Body of pancreas (tissue), 4 donors: ENCODE measurements at regions not wholly inside any gene's neighbourhood (a gene's known extent, or its start where the extent isn't known, plus 50 kb on each side); places are given as distances from the start of the nearest gene placed in this dataset.
"Not testable (repeated sequence)": the region's sequence is repeated elsewhere in the genome, so short reads cannot be mapped to it uniquely, and the experiment has no call there.

Source experiments
- ATAC-seq: fragments of 150-250 bp; one replicate; pipeline ENCODE4 v1.9.1; 2016
- DNase-seq, 4 donors: peaks; one replicate each; pipeline ENCODE4 v3.0.0-alpha.2; 2019
- H3K27ac ChIP-seq, 4 donors: fragments of 200-600 bp; sonication (generic); 1 replicate in 3 of 4; 2 replicates in 1 of 4; pipeline versions ENCODE4 v1.5.1 to v1.6.1; 2016 to 2019; ENCODE audit warnings: mild to moderate bottlenecking in 1 of 4, mixed read lengths in 1 of 4, moderate library complexity in 1 of 4
- H3K27me3 ChIP-seq, 2 donors: fragments of 200-600 bp; sonication (generic); one replicate each; pipeline ENCODE4 v1.6.0; 2016; ENCODE audit warnings: mild to moderate bottlenecking in 1 of 2
- H3K36me3 ChIP-seq, 2 donors: fragments of 200-600 bp; sonication (generic); replicated peaks in 1 of 2; 2 replicates each; pipeline ENCODE4 v1.5.1; 2016; ENCODE audit warnings: low read depth in 2 of 2; ENCODE audit not compliant: insufficient read depth in 1 of 2
- H3K4me1 ChIP-seq: fragments of 200-600 bp; sonication (generic); one replicate; pipeline ENCODE4 v1.6.0; 2016
- H3K4me3 ChIP-seq, 2 donors: fragments of 200-600 bp; sonication (generic); 1 replicate in 1 of 2; 2 replicates in 1 of 2; pipeline ENCODE4 v1.5.1; 2016 to 2019
- H3K9me3 ChIP-seq, 3 donors: fragments of 200-600 bp; sonication (generic); 1 replicate in 2 of 3; 2 replicates in 1 of 3; pipeline ENCODE4 v1.5.1; 2016
- CTCF ChIP-seq, 7 experiments: fragments of 450-650 bp in 4 of 7; fragments of 200-600 bp in 3 of 7; sonication (generic) in 3 of 7; IDR thresholded peaks; one replicate each; pipeline ENCODE4 v1.5.1; 2016 to 2019; ENCODE audit warnings: antibody characterized with exemption in 7 of 7
- POLR2A ChIP-seq, 3 donors: fragments of 450-650 bp; IDR thresholded peaks; one replicate each; pipeline ENCODE4 v1.6.1; 2016; ENCODE audit warnings: antibody characterized with exemption in 3 of 3, mild to moderate bottlenecking in 2 of 3
- WGBS, 2 donors: methylation state at CpG; one replicate each; pipeline ENCODE4 v1.1.5; 2017; 5-methylcytosine and 5-hydroxymethylcytosine counted together
- intact Hi-C: fragments of 100-400 bp; cut with DNase I; formaldehyde crosslinking; loops from one replicate; pipeline ENCODE4 v1.15.1; 2023

GRCh38 chr1:208344202-208344857 lies 100.1 kb upstream of the PLXNA2 start:
- no peaks in the 10 kb centered on the region for H3K4me1 ChIP-seq
- no peaks in the 10 kb centered on the region for H3K36me3 ChIP-seq
- no peak for TF ChIP-seq POLR2A (IDR thresholded peaks at IDR 0.05)
- no peak for TF ChIP-seq CTCF (IDR thresholded peaks at IDR 0.05)
- ATAC-seq, result no peak
- no peaks in the 10 kb centered on the region for H3K27me3 ChIP-seq
- H3K9me3 ChIP-seq, result no peaks in the 10 kb centered on the region
- no peak overlapping the region for H3K27ac ChIP-seq
- intact Hi-C loops, result no loop called here
- no peak for DNase-seq
- no peak overlapping the region for H3K4me3 ChIP-seq
- WGBS, 2 donors, result 68% methylated on average over 9 of the region's 9 CpGs

- Histone ChIP-seq H3K9me3 (no peaks in the 10 kb centered on the region), H3K4me3 (no peak overlapping the region), H3K27ac (no peak overlapping the region), H3K36me3 (no peaks in the 10 kb centered on the region), H3K27me3 (no peaks in the 10 kb centered on the region), H3K4me1 (no peaks in the 10 kb centered on the region)
- WGBS, 2 donors, result 57 to 69% methylated on average over 5 of the region's 5 CpGs
- no peak for DNase-seq
- no peak for ATAC-seq
- intact Hi-C loops, result no loop called here
- no peak for TF ChIP-seq CTCF (IDR thresholded peaks at IDR 0.05)
- TF ChIP-seq POLR2A (IDR thresholded peaks at IDR 0.05), result no peak
Measured at GRCh38 chr1:208347191-208347590, 103.0 kb upstream of the PLXNA2 start.

- WGBS, 2 donors, result 74 to 76% methylated on average over 12 to 13 of the region's 13 CpGs
- no peaks in the 10 kb centered on the region for H3K27me3 ChIP-seq
- no peaks in the 10 kb centered on the region for H3K4me1 ChIP-seq
- DNase-seq (no peak), ATAC-seq (no peak)
- H3K4me3 ChIP-seq, result no peak overlapping the region
- no peaks in the 10 kb centered on the region for H3K36me3 ChIP-seq
- TF ChIP-seq CTCF (IDR thresholded peaks at IDR 0.05), result no peak
- TF ChIP-seq POLR2A (IDR thresholded peaks at IDR 0.05), result no peak
- no peaks in the 10 kb centered on the region for H3K9me3 ChIP-seq
- intact Hi-C loops, result no loop called here
- H3K27ac ChIP-seq, result no peak overlapping the region
Measured at GRCh38 chr1:208349694-208350330, 105.6 kb upstream of the PLXNA2 start.

- ATAC-seq, result no peak
- no peak for DNase-seq
- WGBS, 2 donors, result 54 to 73% methylated on average over 1 of the region's 1 CpG
- intact Hi-C loops, result no loop called here
- Histone ChIP-seq H3K9me3 (no peaks in the 10 kb centered on the region), H3K36me3 (no peaks in the 10 kb centered on the region), H3K4me1 (no peaks in the 10 kb centered on the region), H3K27me3 (no peaks in the 10 kb centered on the region), H3K27ac (no peak overlapping the region), H3K4me3 (no peak overlapping the region)
- TF ChIP-seq POLR2A (IDR thresholded peaks at IDR 0.05) (no peak), CTCF (IDR thresholded peaks at IDR 0.05) (no peak)
Measured at GRCh38 chr1:208350815-208351214, 106.6 kb upstream of the PLXNA2 start.

- WGBS, 2 donors, result 83 to 84% methylated on average over 8 of the region's 8 CpGs
- DNase-seq, result no peak
- Histone ChIP-seq H3K4me1 (no peaks in the 10 kb centered on the region), H3K27ac (no peak overlapping the region), H3K36me3 (no peaks in the 10 kb centered on the region), H3K9me3 (no peaks in the 10 kb centered on the region), H3K4me3 (no peak overlapping the region), H3K27me3 (no peaks in the 10 kb centered on the region)
- intact Hi-C loops, result no loop called here
- no peak for ATAC-seq
- TF ChIP-seq CTCF (IDR thresholded peaks at IDR 0.05) (no peak), POLR2A (IDR thresholded peaks at IDR 0.05) (no peak)
Measured at GRCh38 chr1:208351838-208352237, 107.7 kb upstream of the PLXNA2 start.

GRCh38 chr1:208353797-208354196 lies 109.6 kb upstream of the PLXNA2 start:
- 91 to 93% methylated on average over 5 of the region's 5 CpGs for WGBS, 2 donors
- ATAC-seq, result not testable (repeated sequence)

More at GRCh38 chr1:208353797-208354196, 109.6 kb upstream of the PLXNA2 start:
- H3K4me3 ChIP-seq, DNase-seq, H3K27ac ChIP-seq, H3K9me3 ChIP-seq, H3K27me3 ChIP-seq, H3K4me1 ChIP-seq, intact Hi-C loops, H3K36me3 ChIP-seq: not testable (repeated sequence)
